SK-N-SH (cell line): ENCODE measurements at regions not wholly inside any gene's neighbourhood (a gene's known extent, or its start where the extent isn't known, plus 50 kb on each side); places are given as distances from the start of the nearest gene placed in this dataset.

ENCODE experiments used
- CTCF ChIA-PET: fragments of 300-600, 350-600 bp; formaldehyde crosslinking; extraction: SDS; loops from one replicate; lab custom pipeline; 2021; lab: Yijun Ruan, JAX
- POLR2A ChIA-PET: fragments of 350-600 bp; sonication (Branson Sonifier 250); formaldehyde crosslinking; extraction: SDS; loops from one replicate; lab custom pipeline; 2020; ENCODE audit warnings: antibody characterized with exemption, inconsistent platforms; lab: Yijun Ruan, JAX
- DNase-seq: peaks from one replicate; pipeline ENCODE4 v3.0.0; 2012
- H2AFZ ChIP-seq: fragments of 200-600 bp; sonication (generic); 2 replicates; pipeline ENCODE4 v1.8.1; 2016; ENCODE audit warnings: antibody characterized with exemption, mild to moderate bottlenecking, low read depth
- H3F3A ChIP-seq: fragments of 200-600 bp; sonication (generic); replicated peaks from 2 replicates; pipeline ENCODE3; 2016; ENCODE audit warnings: antibody characterized with exemption, mild to moderate bottlenecking; ENCODE audit not compliant: insufficient read depth
- H3K27ac ChIP-seq, 2 experiments: fragments of 200-500 bp in 1 of 2; fragments of 200-600 bp in 1 of 2; sonication (Bioruptor generic) in 1 of 2; sonication (generic), shearing (Covaris generic) in 1 of 2; 2 replicates each; pipeline versions ENCODE4 v1.5.1 to v1.6.1; 2014 to 2016; ENCODE audit warnings: low read depth in 2 of 2, inconsistent platforms in 1 of 2, low read length in 1 of 2, mild to moderate bottlenecking in 1 of 2, mixed read lengths in 1 of 2
- H3K27me3 ChIP-seq: fragments of 200-600 bp; sonication (generic), shearing (Covaris generic); 2 replicates; pipeline ENCODE4 v1.6.1; 2016; ENCODE audit warnings: mixed run types; ENCODE audit not compliant: insufficient read depth
- H3K36me3 ChIP-seq, 2 experiments: fragments of 200-500 bp in 1 of 2; fragments of 200-600 bp in 1 of 2; sonication (Bioruptor generic) in 1 of 2; sonication (generic) in 1 of 2; replicated peaks in 1 of 2; 2 replicates each; pipeline versions ENCODE3 to v1.5.1; 2014 to 2016; ENCODE audit warnings: low read length in 1 of 2, mild to moderate bottlenecking in 1 of 2; ENCODE audit not compliant: insufficient read depth in 2 of 2, control insufficient read depth in 1 of 2
- H3K4me1 ChIP-seq, 2 experiments: fragments of 200-500 bp in 1 of 2; fragments of 200-600 bp in 1 of 2; sonication (Bioruptor generic) in 1 of 2; sonication (generic), shearing (Covaris generic) in 1 of 2; 2 replicates each; pipeline versions ENCODE4 v1.5.1 to v1.6.1; 2014 to 2016; ENCODE audit warnings: low read depth in 1 of 2, low read length in 1 of 2, mixed run types in 1 of 2; ENCODE audit not compliant: insufficient read depth in 2 of 2, control insufficient read depth in 1 of 2
- H3K4me2 ChIP-seq: fragments of 200-600 bp; sonication (generic), shearing (Covaris generic); 2 replicates; pipeline ENCODE4 v1.6.1; 2017; ENCODE audit warnings: mixed run types
- H3K4me3 ChIP-seq, 2 experiments: fragments of 200-500 bp in 1 of 2; fragments of 200-600 bp in 1 of 2; sonication (Bioruptor generic) in 1 of 2; sonication (generic), shearing (Covaris generic) in 1 of 2; 2 replicates each; pipeline versions ENCODE4 v1.5.1 to v1.8.1; 2014 to 2016; ENCODE audit warnings: low read depth in 2 of 2, inconsistent platforms in 1 of 2, low read length in 1 of 2, mild to moderate bottlenecking in 1 of 2, mixed read lengths in 1 of 2, moderate library complexity in 1 of 2
- H3K79me2 ChIP-seq: fragments of 200-600 bp; sonication (generic); 2 replicates; pipeline ENCODE4 v1.8.1; 2017; ENCODE audit warnings: mild to moderate bottlenecking; ENCODE audit not compliant: insufficient read depth
- H3K9ac ChIP-seq: fragments of 200-600 bp; sonication (generic); 2 replicates; pipeline ENCODE4 v1.6.1; 2017; ENCODE audit warnings: mixed run types
- H3K9me2 ChIP-seq: fragments of 200-600 bp; sonication (generic); 2 replicates; pipeline ENCODE4 v1.6.1; 2017; ENCODE audit warnings: mixed run types
- H3K9me3 ChIP-seq: fragments of 200-600 bp; sonication (generic); 2 replicates; pipeline ENCODE4 v1.6.1; 2017; ENCODE audit warnings: mixed run types, mild to moderate bottlenecking, moderate library complexity
- H4K20me1 ChIP-seq: fragments of 200-600 bp; sonication (generic); 2 replicates; pipeline ENCODE4 v1.6.1; 2017; ENCODE audit warnings: mild to moderate bottlenecking, mixed run types; ENCODE audit not compliant: insufficient read depth
- MXI1 ChIP-seq: IDR thresholded peaks from 2 replicates; pipeline ENCODE4 v1.6.1; 2012; ENCODE audit warnings: mild to moderate bottlenecking, low read depth, low read length, improper control_type of control experiment
- NFIC ChIP-seq: IDR thresholded peaks from 2 replicates; pipeline ENCODE4 v1.4.0; 2012; ENCODE audit warnings: borderline replicate concordance
- RAD21 ChIP-seq: IDR thresholded peaks from 2 replicates; pipeline ENCODE4 v1.6.1; 2012; ENCODE audit warnings: mild to moderate bottlenecking, low read length
- YY1 ChIP-seq: IDR thresholded peaks from 2 replicates; pipeline ENCODE4 v1.4.0; 2012; ENCODE audit warnings: low read depth, mild to moderate bottlenecking
- WGBS: methylation state at CpG from one replicate; pipeline ENCODE4 v1.1.6; 2017; ENCODE audit warnings: low lambda C conversion rate; 5-methylcytosine and 5-hydroxymethylcytosine counted together
- TF ChIP-seq, protein P1 (sequence below): IDR thresholded peaks from 2 replicates; pipeline ENCODE4; 2012
- TF ChIP-seq, protein P2 (sequence below): IDR thresholded peaks from 2 replicates; pipeline ENCODE4 v1.4.0; 2012; ENCODE audit warnings: low read depth, borderline replicate concordance
- TF ChIP-seq, protein P3 (sequence below): fragments of 200-600 bp; sonication (generic); IDR thresholded peaks from 2 replicates; pipeline ENCODE4 v1.6.1; 2017; ENCODE audit warnings: antibody characterized with exemption, mild to moderate bottlenecking, moderate library complexity

DNA sequence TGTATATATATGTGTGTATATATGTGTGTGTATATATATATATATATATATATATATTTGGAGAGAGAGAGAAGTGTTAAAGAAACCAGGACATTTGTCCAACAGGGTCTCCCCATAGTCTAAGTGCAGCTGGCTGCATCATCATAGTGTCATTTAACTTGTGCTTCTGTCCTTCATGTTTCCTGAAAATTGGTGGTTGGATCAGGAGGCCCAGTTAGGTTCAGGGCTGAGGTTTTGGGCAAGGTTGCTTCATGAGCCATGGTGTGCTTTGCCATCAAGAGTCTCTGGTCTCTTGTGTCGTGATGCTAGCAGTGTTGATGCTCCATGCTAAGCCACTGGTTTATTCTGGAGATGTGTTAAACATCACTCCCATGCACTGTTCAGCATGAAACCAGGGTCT lies 85.3 kb downstream of the C16orf95 start:
- Histone ChIP-seq H3K36me3 (no peaks in the 10 kb centered on the region), H3K4me2 (no peak overlapping the region), H3K27me3 (peaks cover 25% of the 10 kb centered on the region; the same call in 1 of the 2 replicates), H4K20me1 (no peaks in the 10 kb centered on the region), H3K4me1 (no peaks in the 10 kb centered on the region), H3K9ac (no peak overlapping the region), H3K9me3 (no peaks in the 10 kb centered on the region), H3K27ac (no peak overlapping the region), H2AFZ (no peak overlapping the region), H3K9me2 (no peaks in the 10 kb centered on the region), H3K79me2 (no peaks in the 10 kb centered on the region), H3F3A (no peaks in the 10 kb centered on the region), H3K4me3 (no peak overlapping the region)
- CTCF ChIA-PET: no interaction called here
- TF ChIP-seq, protein P1, sequence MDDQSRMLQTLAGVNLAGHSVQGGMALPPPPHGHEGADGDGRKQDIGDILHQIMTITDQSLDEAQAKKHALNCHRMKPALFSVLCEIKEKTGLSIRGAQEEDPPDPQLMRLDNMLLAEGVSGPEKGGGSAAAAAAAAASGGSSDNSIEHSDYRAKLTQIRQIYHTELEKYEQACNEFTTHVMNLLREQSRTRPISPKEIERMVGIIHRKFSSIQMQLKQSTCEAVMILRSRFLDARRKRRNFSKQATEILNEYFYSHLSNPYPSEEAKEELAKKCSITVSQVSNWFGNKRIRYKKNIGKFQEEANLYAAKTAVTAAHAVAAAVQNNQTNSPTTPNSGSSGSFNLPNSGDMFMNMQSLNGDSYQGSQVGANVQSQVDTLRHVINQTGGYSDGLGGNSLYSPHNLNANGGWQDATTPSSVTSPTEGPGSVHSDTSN: no peak
- no peak for TF ChIP-seq MXI1
- no peak for TF ChIP-seq YY1
- TF ChIP-seq, protein P2, sequence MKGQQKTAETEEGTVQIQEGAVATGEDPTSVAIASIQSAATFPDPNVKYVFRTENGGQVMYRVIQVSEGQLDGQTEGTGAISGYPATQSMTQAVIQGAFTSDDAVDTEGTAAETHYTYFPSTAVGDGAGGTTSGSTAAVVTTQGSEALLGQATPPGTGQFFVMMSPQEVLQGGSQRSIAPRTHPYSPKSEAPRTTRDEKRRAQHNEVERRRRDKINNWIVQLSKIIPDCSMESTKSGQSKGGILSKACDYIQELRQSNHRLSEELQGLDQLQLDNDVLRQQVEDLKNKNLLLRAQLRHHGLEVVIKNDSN: no peak
- TF ChIP-seq NFIC: no peak
- DNase-seq: no peak
- POLR2A ChIA-PET: no interaction called here
- WGBS: 0% methylated on average over 1 of the region's 1 CpG

DNA sequence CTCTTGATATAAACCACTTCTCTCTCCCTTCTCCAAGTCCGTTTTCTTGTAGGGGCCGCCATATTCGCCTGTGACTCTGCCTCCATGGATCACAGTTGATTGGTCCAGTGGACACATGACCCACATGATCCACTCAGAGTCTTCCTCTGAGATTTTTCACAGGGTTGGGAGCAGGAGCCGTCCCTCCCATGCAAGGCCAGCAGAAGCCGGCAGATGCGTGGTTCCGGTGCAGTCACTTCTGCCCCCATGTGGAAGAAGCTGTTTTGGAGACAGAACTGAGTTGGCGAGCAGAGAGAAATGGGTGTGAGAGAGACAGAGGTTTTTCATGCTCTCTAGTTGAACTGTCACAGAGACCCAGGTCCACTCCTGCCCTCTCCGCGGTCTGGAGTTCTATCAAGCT lies 83.3 kb downstream of the C16orf95 start:
- TF ChIP-seq RAD21: peak; percentile 20; the same call in 1 of the 2 replicates
- TF ChIP-seq, protein P1: no peak
- TF ChIP-seq, protein P3, sequence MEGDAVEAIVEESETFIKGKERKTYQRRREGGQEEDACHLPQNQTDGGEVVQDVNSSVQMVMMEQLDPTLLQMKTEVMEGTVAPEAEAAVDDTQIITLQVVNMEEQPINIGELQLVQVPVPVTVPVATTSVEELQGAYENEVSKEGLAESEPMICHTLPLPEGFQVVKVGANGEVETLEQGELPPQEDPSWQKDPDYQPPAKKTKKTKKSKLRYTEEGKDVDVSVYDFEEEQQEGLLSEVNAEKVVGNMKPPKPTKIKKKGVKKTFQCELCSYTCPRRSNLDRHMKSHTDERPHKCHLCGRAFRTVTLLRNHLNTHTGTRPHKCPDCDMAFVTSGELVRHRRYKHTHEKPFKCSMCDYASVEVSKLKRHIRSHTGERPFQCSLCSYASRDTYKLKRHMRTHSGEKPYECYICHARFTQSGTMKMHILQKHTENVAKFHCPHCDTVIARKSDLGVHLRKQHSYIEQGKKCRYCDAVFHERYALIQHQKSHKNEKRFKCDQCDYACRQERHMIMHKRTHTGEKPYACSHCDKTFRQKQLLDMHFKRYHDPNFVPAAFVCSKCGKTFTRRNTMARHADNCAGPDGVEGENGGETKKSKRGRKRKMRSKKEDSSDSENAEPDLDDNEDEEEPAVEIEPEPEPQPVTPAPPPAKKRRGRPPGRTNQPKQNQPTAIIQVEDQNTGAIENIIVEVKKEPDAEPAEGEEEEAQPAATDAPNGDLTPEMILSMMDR: peak; percentile 35
- TF ChIP-seq, all 33 proteins: peak for 2
- H3K4me3 ChIP-seq: no peak overlapping the region
- no peak overlapping the region for H3K27ac ChIP-seq
- no peaks in the 10 kb centered on the region for H3F3A ChIP-seq
- H3K9ac ChIP-seq: no peak overlapping the region
- 34% methylated on average over 10 of the region's 10 CpGs for WGBS
- H3K36me3 ChIP-seq: no peaks in the 10 kb centered on the region
- H3K79me2 ChIP-seq: no peaks in the 10 kb centered on the region
- DNase-seq: no peak
- no peaks in the 10 kb centered on the region for H3K9me3 ChIP-seq
- CTCF ChIA-PET: interaction anchor here (1.0 to 1.3 kb wide), 4 partner anchors 12 to 45 kb away, joined by 3 to 5 read pairs (median 4); no protein-coding TSS in a partner anchor
- H3K9me2 ChIP-seq: no peaks in the 10 kb centered on the region
- H4K20me1 ChIP-seq: no peaks in the 10 kb centered on the region
- H3K27me3 ChIP-seq: peaks cover 33% of the 10 kb centered on the region
- H3K4me1 ChIP-seq: no peaks in the 10 kb centered on the region
- no peak overlapping the region for H2AFZ ChIP-seq
- no peak overlapping the region for H3K4me2 ChIP-seq
- POLR2A ChIA-PET: no interaction called here
